NT2/D1 (cell line): ENCODE measurements at regions not wholly inside any gene's neighbourhood (a gene's known extent, or its start where the extent isn't known, plus 50 kb on each side); places are given as distances from the start of the nearest gene placed in this dataset.

ENCODE experiments used
- SUZ12 ChIP-seq: IDR thresholded peaks from 2 replicates; pipeline ENCODE4 v1.6.1; 2011; ENCODE audit not compliant: insufficient read length, insufficient read depth; ENCODE audit errors: extremely low read depth
- YY1 ChIP-seq: IDR thresholded peaks from 2 replicates; pipeline ENCODE4 v1.6.1; 2011; ENCODE audit not compliant: insufficient read length, insufficient read depth

GRCh38 chr10:4215963-4216575, 431.1 kb upstream of the KLF6 start:
- TF ChIP-seq SUZ12 (no peak), YY1 (no peak)
